H9 (cell line): ENCODE measurements at regions not wholly inside any gene's neighbourhood (a gene's known extent, or its start where the extent isn't known, plus 50 kb on each side); places are given as distances from the start of the nearest gene placed in this dataset.

Experiments
- DNase-seq: peaks from one replicate; pipeline ENCODE4 v3.0.0-alpha.2; 2017
- H2AFZ ChIP-seq: one replicate; pipeline ENCODE4 v1.6.1; 2013; ENCODE audit warnings: mild to moderate bottlenecking, low read length, control low read depth, moderate library complexity
- H2AK5ac ChIP-seq: 2 replicates; pipeline ENCODE4 v1.6.1; 2013; ENCODE audit warnings: low read length, control low read depth, mixed read lengths; ENCODE audit not compliant: insufficient read length
- H2BK120ac ChIP-seq: one replicate; pipeline ENCODE4 v1.6.1; 2013; ENCODE audit warnings: low read depth, mild to moderate bottlenecking, low read length, control low read depth, inconsistent platforms; ENCODE audit not compliant: poor library complexity, severe bottlenecking
- H2BK12ac ChIP-seq: 2 replicates; pipeline ENCODE4 v1.6.1; 2013; ENCODE audit warnings: low read length, control low read depth, mixed read lengths, low read depth; ENCODE audit not compliant: insufficient read length
- H2BK15ac ChIP-seq: 2 replicates; pipeline ENCODE4 v1.6.1; 2013; ENCODE audit warnings: low read depth, low read length, control low read depth
- H2BK20ac ChIP-seq: one replicate; pipeline ENCODE4 v1.6.1; 2013; ENCODE audit warnings: low read depth, mild to moderate bottlenecking, low read length, control low read depth, inconsistent platforms; ENCODE audit not compliant: poor library complexity, severe bottlenecking
- H2BK5ac ChIP-seq: 2 replicates; pipeline ENCODE4 v1.6.1; 2013; ENCODE audit warnings: low read length, control low read depth, mixed read lengths; ENCODE audit not compliant: insufficient read length
- H3K14ac ChIP-seq: 2 replicates; pipeline ENCODE4 v1.6.1; 2013; ENCODE audit warnings: low read length, control low read depth; ENCODE audit not compliant: insufficient read depth
- H3K18ac ChIP-seq: 2 replicates; pipeline ENCODE4 v1.6.1; 2013; ENCODE audit warnings: low read depth, mild to moderate bottlenecking, mixed read lengths, low read length, control low read depth; ENCODE audit not compliant: insufficient read length
- H3K23ac ChIP-seq: 2 replicates; pipeline ENCODE4 v1.6.1; 2013; ENCODE audit warnings: low read length, control low read depth, mixed read lengths, low read depth; ENCODE audit not compliant: insufficient read length
- H3K23me2 ChIP-seq: 2 replicates; pipeline ENCODE4 v1.6.1; 2013; ENCODE audit warnings: low read depth, mild to moderate bottlenecking, mixed read lengths, low read length, control low read depth; ENCODE audit not compliant: insufficient read length, poor library complexity, severe bottlenecking
- H3K27ac ChIP-seq: 2 replicates; pipeline ENCODE4 v1.5.1; 2013; ENCODE audit warnings: low read length, control low read depth, mixed read lengths, low read depth; ENCODE audit not compliant: insufficient read length
- H3K27me3 ChIP-seq: 2 replicates; pipeline ENCODE4 v1.6.1; 2013; ENCODE audit warnings: low read length, control low read depth, inconsistent platforms; ENCODE audit not compliant: insufficient read depth
- H3K4ac ChIP-seq: 2 replicates; pipeline ENCODE4 v1.6.1; 2013; ENCODE audit warnings: low read depth, mild to moderate bottlenecking, control low read depth, inconsistent platforms, low read length, moderate library complexity
- H3K4me1 ChIP-seq: 2 replicates; pipeline ENCODE4 v1.6.1; 2013; ENCODE audit warnings: low read length, control low read depth, inconsistent platforms; ENCODE audit not compliant: insufficient read depth
- H3K4me2 ChIP-seq: 2 replicates; pipeline ENCODE4 v1.6.1; 2013; ENCODE audit warnings: low read length, control low read depth, mixed read lengths; ENCODE audit not compliant: insufficient read length, insufficient read depth
- H3K56ac ChIP-seq: 2 replicates; pipeline ENCODE4 v1.6.1; 2013; ENCODE audit warnings: low read depth, mild to moderate bottlenecking, mixed read lengths, low read length, control low read depth; ENCODE audit not compliant: insufficient read length
- H3K79me1 ChIP-seq: 2 replicates; pipeline ENCODE4 v1.6.1; 2013; ENCODE audit warnings: low read depth, mild to moderate bottlenecking, moderate library complexity, low read length, control low read depth, inconsistent platforms; ENCODE audit not compliant: insufficient read depth, poor library complexity, severe bottlenecking
- H3K79me2 ChIP-seq: 2 replicates; pipeline ENCODE4 v1.6.1; 2013; ENCODE audit warnings: low read length, control low read depth, inconsistent platforms; ENCODE audit not compliant: insufficient read depth
- H3K9ac ChIP-seq: 2 replicates; pipeline ENCODE4 v1.6.1; 2013; ENCODE audit warnings: low read length, control low read depth, mixed read lengths; ENCODE audit not compliant: insufficient read length; ENCODE audit errors: extremely low read depth
- H3K9me3 ChIP-seq: one replicate; pipeline ENCODE4 v1.6.1; 2013; ENCODE audit warnings: low read depth, low read length, inconsistent platforms; ENCODE audit not compliant: control insufficient read depth
- H3T11ph ChIP-seq: one replicate; pipeline ENCODE4 v1.6.1; 2013; ENCODE audit warnings: mild to moderate bottlenecking, low read length, control low read depth, inconsistent platforms
- H4K20me1 ChIP-seq: one replicate; pipeline ENCODE4 v1.6.1; 2013; ENCODE audit not compliant: control insufficient read depth, insufficient read length, insufficient read depth
- H4K5ac ChIP-seq: 2 replicates; pipeline ENCODE4 v1.6.1; 2013; ENCODE audit warnings: low read depth, mild to moderate bottlenecking, mixed read lengths, low read length, control low read depth; ENCODE audit not compliant: insufficient read length
- H4K8ac ChIP-seq: replicated peaks from 2 replicates; pipeline ENCODE4 v1.6.1; 2013; ENCODE audit warnings: low read length, control low read depth, mixed read lengths, low read depth; ENCODE audit not compliant: insufficient read length
- H4K91ac ChIP-seq: 2 replicates; pipeline ENCODE4 v1.6.1; 2013; ENCODE audit warnings: low read depth, mild to moderate bottlenecking, moderate library complexity, mixed read lengths, low read length, control low read depth; ENCODE audit not compliant: insufficient read length
- H3K27ac Mint-ChIP-seq, 3 experiments: 2 replicates in 2 of 3; 3 replicates in 1 of 3; pipeline ENCODE4 v1.8.0; 2020 to 2021; ENCODE audit warnings: mixed read lengths in 3 of 3, mild to moderate bottlenecking in 1 of 3, moderate library complexity in 1 of 3
- H3K27me3 Mint-ChIP-seq: 2 replicates; pipeline ENCODE4 v1.8.0; 2021; ENCODE audit warnings: low read depth, mild to moderate bottlenecking, moderate library complexity, mixed read lengths
- H3K36me3 Mint-ChIP-seq, 3 experiments: 2 replicates in 2 of 3; 3 replicates in 1 of 3; pipeline ENCODE4 v1.8.0; 2020 to 2021; ENCODE audit warnings: low read depth in 3 of 3, mixed read lengths in 3 of 3; ENCODE audit not compliant: insufficient read depth in 1 of 3
- H3K4me1 Mint-ChIP-seq, 2 experiments: 2 replicates each; pipeline ENCODE4 v1.8.0; 2020; ENCODE audit warnings: mixed read lengths in 2 of 2
- H3K4me3 Mint-ChIP-seq, 2 experiments: 2 replicates in 1 of 2; 3 replicates in 1 of 2; pipeline ENCODE4 v1.8.0; 2020 to 2021; ENCODE audit warnings: mild to moderate bottlenecking in 2 of 2, mixed read lengths in 2 of 2, moderate library complexity in 1 of 2
- H3K9me3 Mint-ChIP-seq, 2 experiments: 2 replicates in 1 of 2; 3 replicates in 1 of 2; pipeline ENCODE4 v1.8.0; 2020; ENCODE audit warnings: mild to moderate bottlenecking in 2 of 2, mixed read lengths in 2 of 2, moderate library complexity in 1 of 2
- CTCF ChIP-seq: fragments of 200-600 bp; sonication (generic); conservative IDR thresholded peaks from 3 replicates; pipeline ENCODE4 v1.8.0; 2021; ENCODE audit warnings: antibody characterized with exemption, mild to moderate bottlenecking
- whole genome bisulfite sequencing: extraction: QIAGEN DNeasy Blood & Tissue Kit; methylation state at CpG from one replicate; pipeline ENCODE4 v1.1.7; 2013; ENCODE audit warnings: missing lambda C conversion rate, low lambda C conversion rate, mixed read lengths; ENCODE audit not compliant: insufficient read length; ENCODE audit errors: extremely low coverage; 5-methylcytosine and 5-hydroxymethylcytosine counted together

- DNase-seq, result no peak
- no peak overlapping the region for H2BK12ac ChIP-seq
- no peak overlapping the region for H2AFZ ChIP-seq
- no peak overlapping the region for H2BK15ac ChIP-seq
- H3K27ac ChIP-seq, result no peak overlapping the region
- no peak overlapping the region for H3K23ac ChIP-seq
- H2BK5ac ChIP-seq, result no peak overlapping the region
- H3K79me1 ChIP-seq, result no peaks in the 10 kb centered on the region
- H2BK120ac ChIP-seq, result no peak overlapping the region
- no peak overlapping the region for H3K9ac ChIP-seq
- H3T11ph ChIP-seq, result no peak overlapping the region
- no peak overlapping the region for H2BK20ac ChIP-seq
- peaks cover 31 to 54% of the 10 kb centered on the region in 2 experiments for H3K9me3 Mint-ChIP-seq
- H3K9me3 ChIP-seq, result no peaks in the 10 kb centered on the region
- H4K8ac ChIP-seq, result no peak overlapping the region
- H3K4me2 ChIP-seq, result no peak overlapping the region
- no peaks in the 10 kb centered on the region for H3K4me1 ChIP-seq
- H3K56ac ChIP-seq, result no peak overlapping the region
- H3K27me3 ChIP-seq, result no peaks in the 10 kb centered on the region
- peaks cover 0 to 2% (median 0%) of the 10 kb centered on the region in 3 experiments; a peak in 2 of 7 replicates for H3K36me3 Mint-ChIP-seq
- H3K27ac Mint-ChIP-seq, result no peak overlapping the region
- H4K91ac ChIP-seq, result no peak overlapping the region
- H3K14ac ChIP-seq, result no peak overlapping the region
- H3K18ac ChIP-seq, result no peak overlapping the region
- TF ChIP-seq CTCF, result no peak
- no peak overlapping the region for H3K4me3 Mint-ChIP-seq
- H4K20me1 ChIP-seq, result no peaks in the 10 kb centered on the region
- H2AK5ac ChIP-seq, result no peak overlapping the region
- H3K4ac ChIP-seq, result no peak overlapping the region
- H4K5ac ChIP-seq, result no peak overlapping the region
- H3K79me2 ChIP-seq, result no peaks in the 10 kb centered on the region
- H3K4me1 Mint-ChIP-seq, result no peaks in the 10 kb centered on the region
- H3K27me3 Mint-ChIP-seq, result no peaks in the 10 kb centered on the region
- no CpG with 5 or more reads among the region's 4 CpGs for WGBS
- no peaks in the 10 kb centered on the region for H3K23me2 ChIP-seq
Observed at GRCh38 chr21:24825348-24825747, 781.9 kb downstream of the MRPL39 start.
